WI38 (cell line): ENCODE measurements at regions not wholly inside any gene's neighbourhood (a gene's known extent, or its start where the extent isn't known, plus 50 kb on each side); places are given as distances from the start of the nearest gene placed in this dataset.

Experiments used
- H3K4me3 ChIP-seq: 2 replicates; pipeline ENCODE4 v1.5.1; 2011; ENCODE audit warnings: low read depth, mild to moderate bottlenecking, control low read depth, low read length
- TF ChIP-seq, protein P1 (sequence below): IDR thresholded peaks from 2 replicates; pipeline ENCODE4 v1.5.1; 2012; ENCODE audit warnings: low read depth, mild to moderate bottlenecking, control low read depth, low read length

DNA sequence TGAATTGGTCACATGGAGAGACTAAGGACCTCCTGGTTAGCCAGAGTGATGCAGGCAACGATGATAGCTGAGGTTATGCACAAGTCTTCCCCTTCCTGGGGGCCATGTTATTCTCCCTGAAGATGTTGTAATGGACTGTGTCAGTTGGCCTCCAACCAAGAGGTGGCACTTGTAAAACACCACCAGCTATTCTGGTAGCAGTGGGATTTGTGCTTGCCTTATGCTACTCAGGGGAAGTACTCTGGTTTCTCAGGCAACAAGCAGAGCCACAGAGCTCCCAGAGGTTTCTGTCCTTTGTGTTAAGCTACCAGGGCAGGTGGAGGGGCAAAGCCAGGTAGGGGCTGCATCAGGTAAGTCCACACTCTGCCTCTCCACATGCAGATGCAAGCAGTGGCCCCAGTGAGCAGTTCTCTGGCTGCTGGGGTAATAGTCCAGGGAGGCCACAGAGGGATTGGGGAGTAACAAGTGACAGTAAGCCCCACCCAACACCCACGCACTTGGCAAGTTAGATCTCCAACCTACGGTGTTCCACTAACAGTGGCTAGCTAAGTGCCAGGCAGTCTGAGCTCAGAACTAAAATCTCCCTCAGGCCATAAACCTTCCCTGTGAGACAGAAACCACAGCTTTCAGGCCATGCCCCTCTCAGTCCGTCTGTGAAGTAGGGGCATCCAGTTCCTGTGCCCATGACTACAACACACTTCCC lies 99.7 kb downstream of the RND3 start:
- TF ChIP-seq, protein P1, sequence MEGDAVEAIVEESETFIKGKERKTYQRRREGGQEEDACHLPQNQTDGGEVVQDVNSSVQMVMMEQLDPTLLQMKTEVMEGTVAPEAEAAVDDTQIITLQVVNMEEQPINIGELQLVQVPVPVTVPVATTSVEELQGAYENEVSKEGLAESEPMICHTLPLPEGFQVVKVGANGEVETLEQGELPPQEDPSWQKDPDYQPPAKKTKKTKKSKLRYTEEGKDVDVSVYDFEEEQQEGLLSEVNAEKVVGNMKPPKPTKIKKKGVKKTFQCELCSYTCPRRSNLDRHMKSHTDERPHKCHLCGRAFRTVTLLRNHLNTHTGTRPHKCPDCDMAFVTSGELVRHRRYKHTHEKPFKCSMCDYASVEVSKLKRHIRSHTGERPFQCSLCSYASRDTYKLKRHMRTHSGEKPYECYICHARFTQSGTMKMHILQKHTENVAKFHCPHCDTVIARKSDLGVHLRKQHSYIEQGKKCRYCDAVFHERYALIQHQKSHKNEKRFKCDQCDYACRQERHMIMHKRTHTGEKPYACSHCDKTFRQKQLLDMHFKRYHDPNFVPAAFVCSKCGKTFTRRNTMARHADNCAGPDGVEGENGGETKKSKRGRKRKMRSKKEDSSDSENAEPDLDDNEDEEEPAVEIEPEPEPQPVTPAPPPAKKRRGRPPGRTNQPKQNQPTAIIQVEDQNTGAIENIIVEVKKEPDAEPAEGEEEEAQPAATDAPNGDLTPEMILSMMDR, result no peak

DNA sequence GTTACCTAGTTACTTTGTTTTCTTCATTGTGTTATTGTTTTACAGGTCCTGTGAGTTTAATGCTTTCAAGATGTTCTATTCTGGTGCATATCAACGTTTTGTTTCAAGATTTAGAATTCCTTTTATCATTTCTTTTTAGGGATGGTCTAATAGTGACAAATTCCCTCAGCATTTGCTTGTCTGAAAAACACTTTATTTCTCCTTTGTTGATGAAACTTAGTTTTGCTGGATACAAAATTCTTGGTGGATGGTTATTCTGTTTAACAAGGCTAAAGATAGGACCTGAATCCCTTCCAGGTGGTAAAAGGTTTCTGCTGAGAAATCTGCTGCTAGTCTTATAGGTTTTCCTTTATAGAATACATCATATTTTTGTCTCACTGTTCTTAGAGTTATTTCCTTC lies 102.3 kb downstream of the RND3 start:
- H3K4me3 ChIP-seq, result no peak overlapping the region
- TF ChIP-seq, protein P1, result no peak

More for the DNA sequence above, 99.7 kb downstream of the RND3 start:
- no peak overlapping the region for H3K4me3 ChIP-seq

DNA sequence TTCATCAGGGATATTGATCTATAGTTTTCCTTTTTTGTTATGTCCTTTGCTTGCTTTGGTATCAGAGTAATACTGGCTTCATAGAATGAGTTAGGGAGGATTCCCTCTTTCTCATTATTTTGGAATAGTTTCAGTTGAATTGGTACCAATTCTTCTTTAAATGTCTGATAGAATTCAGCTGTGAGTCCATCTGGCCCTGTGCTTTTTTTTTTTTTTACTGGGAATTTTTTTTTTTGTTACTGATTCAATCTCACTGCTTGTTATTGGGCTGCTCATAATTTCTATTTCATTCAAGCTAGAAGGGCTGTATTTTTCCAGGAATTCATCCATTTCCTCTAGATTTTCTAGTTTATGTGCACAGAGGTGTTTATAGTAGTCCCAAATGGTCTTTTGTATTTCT lies 103.9 kb downstream of the RND3 start:
- H3K4me3 ChIP-seq, result no peak overlapping the region
- TF ChIP-seq, protein P1, result no peak

DNA sequence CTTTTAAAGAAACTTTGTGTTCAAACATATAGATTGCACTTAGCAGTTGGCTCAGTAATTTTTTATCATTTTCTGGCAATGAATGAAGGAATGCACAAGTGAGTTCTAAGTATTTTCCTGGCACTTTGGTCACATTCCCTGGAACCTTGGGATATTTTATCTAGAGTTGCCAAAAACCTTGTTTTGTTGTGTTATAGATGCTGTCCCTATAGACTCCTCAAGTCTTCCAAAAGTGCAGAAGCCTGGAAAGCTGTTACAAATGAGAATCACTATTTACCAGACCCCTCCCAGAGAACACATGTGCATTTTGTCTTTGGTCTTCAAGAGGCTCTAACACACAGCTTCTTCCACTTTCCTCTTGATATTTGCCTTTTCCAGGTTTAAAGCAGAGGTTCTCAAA lies 108.3 kb downstream of the RND3 start:
- no peak overlapping the region for H3K4me3 ChIP-seq
- TF ChIP-seq, protein P1, result no peak

DNA sequence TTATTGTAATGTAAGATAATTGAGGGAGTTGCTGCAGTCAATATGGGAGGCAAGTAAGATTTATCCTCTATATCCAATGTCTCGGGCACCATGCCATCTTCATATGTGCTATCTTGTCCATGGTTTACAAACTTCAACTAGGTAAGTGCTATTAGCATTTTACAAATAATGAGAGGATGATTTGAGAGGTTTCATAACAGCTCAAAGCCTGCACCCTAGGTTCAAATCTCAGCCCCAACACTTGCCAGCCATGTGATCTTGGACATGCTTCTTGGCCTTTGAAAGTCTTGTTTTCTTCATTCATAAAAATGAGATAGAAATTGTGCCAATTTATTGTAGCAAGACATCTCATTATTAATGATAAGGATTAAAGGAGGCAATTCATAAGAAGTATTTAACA lies 108.8 kb downstream of the RND3 start:
- TF ChIP-seq, protein P1, result no peak
- H3K4me3 ChIP-seq, result no peak overlapping the region

DNA sequence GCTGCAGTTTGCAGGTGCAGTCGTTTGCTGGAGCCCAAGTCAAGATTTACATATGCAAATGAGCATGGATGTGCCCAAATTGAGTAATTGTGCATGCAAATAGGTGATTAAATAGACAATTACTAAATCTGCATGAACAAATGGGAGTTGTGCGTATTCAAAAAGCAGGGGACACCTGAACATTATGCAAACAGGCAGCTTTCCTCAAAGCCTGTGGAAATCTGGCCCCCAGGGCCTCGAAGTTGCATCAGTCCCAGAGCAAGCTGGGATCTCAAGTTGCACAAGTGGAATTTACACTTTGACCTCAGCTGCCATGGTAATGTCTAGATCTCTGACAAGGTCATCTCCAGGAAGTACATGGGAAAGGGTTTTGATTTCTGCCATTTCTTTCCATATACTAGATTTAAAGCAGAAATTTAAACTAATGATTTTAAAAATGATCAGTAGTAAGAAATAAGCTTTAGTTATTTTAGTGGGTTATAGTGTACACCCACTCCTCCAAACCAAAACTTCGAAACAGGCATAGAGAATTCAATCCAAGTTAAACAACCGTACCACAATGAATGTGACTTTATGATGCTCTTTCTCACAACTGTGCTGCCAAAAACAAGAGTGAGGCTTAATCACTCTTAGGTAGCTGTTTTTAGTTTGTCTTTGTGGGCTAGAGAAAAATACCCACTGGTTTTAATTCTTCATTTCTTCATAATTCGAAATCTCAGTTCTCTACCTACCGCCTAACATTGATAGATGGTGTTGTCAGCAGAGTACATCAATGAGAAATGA lies 110.7 kb downstream of the RND3 start:
- TF ChIP-seq, protein P1, result no peak
- H3K4me3 ChIP-seq, result no peak overlapping the region

DNA sequence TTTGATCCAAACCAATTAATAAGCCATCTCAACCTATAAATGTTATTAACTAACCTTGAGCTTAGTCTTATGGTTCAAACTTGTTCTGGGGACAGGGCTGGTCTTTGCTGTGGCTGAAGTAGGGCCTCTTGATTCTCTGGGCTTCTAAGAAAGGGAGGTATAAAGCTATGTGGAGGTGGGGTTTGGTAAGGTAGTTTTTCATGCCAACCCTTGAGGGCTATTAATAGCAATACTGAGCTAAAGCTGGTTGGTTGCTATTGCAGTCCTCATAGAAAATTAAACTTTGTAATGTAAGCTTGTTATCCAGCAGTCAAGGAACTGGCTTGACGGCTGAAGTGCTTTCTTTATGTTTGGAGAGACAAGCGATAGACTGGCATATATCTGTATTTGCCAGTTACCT lies 112.1 kb downstream of the RND3 start:
- TF ChIP-seq, protein P1, result no peak
- H3K4me3 ChIP-seq, result no peak overlapping the region
